Adrenal gland (tissue), 5 donors: ENCODE measurements at regions not wholly inside any gene's neighbourhood (a gene's known extent, or its start where the extent isn't known, plus 50 kb on each side); places are given as distances from the start of the nearest gene placed in this dataset.

Experiments used
- POLR2A ChIP-seq, 2 donors: fragments of 450-650 bp; IDR thresholded peaks; one replicate each; pipeline ENCODE4 v1.6.1; 2017; ENCODE audit warnings: antibody characterized with exemption in 2 of 2, mild to moderate bottlenecking in 2 of 2, moderate library complexity in 1 of 2
- TF ChIP-seq, protein P1 (sequence below), 6 experiments: fragments of 450-650 bp in 4 of 6; fragments of 200-600 bp in 2 of 6; sonication (generic) in 1 of 6; IDR thresholded peaks; 1 replicate in 5 of 6; 2 replicates in 1 of 6; pipeline versions ENCODE4 v1.5.1 to v1.8.0; 2016 to 2021; ENCODE audit warnings: antibody characterized with exemption in 6 of 6, mild to moderate bottlenecking in 2 of 6, moderate library complexity in 1 of 6
- donor health status: DM: no; HTN: no; CAD: no.

DNA sequence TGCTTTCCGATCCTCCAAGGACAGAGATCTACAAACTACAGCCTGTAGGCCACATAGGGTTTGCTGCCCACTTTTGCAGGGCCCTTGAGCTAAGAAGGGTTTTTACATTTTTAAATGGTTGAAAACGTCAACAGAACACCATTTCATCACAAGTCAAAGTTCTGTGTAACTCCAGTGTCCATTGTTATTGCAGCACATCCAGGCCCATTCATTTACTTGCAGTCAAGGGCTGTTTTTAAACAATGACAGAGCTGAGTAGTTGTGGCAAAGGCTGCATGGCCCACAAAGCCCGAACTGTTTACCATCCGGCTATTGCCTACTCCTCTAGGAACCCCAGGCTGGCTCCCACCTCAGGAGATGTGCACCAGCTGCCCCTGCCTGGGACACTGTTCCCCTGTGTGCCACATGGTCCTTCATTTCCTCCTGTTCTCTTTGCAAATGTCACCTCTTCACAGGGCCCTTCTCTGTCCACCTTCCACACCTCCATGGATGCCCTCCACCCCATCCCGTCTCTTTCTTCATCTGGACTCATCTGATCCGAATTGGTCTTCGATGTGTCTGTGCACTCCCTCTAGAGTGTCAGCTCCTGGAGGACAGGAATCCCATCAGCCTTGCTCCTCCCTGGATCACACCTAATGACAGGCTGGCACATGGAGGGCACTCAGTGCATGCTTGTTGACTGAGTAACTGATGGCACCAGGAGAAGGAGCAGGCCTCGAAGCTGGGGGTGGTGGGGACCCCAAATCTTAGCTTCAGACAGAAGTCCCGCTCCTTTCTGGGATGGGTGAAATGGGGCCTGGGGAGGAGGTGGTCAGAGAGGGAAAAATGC lies 69.5 kb upstream of the IQSEC1 start:
- no peak for TF ChIP-seq POLR2A (IDR thresholded peaks at IDR 0.05)
- TF ChIP-seq, protein P1, sequence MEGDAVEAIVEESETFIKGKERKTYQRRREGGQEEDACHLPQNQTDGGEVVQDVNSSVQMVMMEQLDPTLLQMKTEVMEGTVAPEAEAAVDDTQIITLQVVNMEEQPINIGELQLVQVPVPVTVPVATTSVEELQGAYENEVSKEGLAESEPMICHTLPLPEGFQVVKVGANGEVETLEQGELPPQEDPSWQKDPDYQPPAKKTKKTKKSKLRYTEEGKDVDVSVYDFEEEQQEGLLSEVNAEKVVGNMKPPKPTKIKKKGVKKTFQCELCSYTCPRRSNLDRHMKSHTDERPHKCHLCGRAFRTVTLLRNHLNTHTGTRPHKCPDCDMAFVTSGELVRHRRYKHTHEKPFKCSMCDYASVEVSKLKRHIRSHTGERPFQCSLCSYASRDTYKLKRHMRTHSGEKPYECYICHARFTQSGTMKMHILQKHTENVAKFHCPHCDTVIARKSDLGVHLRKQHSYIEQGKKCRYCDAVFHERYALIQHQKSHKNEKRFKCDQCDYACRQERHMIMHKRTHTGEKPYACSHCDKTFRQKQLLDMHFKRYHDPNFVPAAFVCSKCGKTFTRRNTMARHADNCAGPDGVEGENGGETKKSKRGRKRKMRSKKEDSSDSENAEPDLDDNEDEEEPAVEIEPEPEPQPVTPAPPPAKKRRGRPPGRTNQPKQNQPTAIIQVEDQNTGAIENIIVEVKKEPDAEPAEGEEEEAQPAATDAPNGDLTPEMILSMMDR (IDR thresholded peaks at IDR 0.05), result no peak
